OCI-LY7 (cell line): ENCODE measurements at regions not wholly inside any gene's neighbourhood (a gene's known extent, or its start where the extent isn't known, plus 50 kb on each side); places are given as distances from the start of the nearest gene placed in this dataset.

Experiments used
- CTCF ChIP-seq: fragments of 200-600 bp; sonication (generic); conservative IDR thresholded peaks from 2 replicates; pipeline ENCODE4 v1.5.1; 2014; ENCODE audit warnings: mild to moderate bottlenecking, antibody characterized with exemption, low read length, moderate library complexity, mixed read lengths
- EZH2phosphoT487 ChIP-seq: fragments of 200-600 bp; sonication (generic); IDR thresholded peaks from 2 replicates; pipeline ENCODE4 v1.6.1; 2018; ENCODE audit warnings: low read depth, borderline replicate concordance, mild to moderate bottlenecking, mixed run types, antibody characterized with exemption, low read length, moderate library complexity, mixed read lengths

DNA sequence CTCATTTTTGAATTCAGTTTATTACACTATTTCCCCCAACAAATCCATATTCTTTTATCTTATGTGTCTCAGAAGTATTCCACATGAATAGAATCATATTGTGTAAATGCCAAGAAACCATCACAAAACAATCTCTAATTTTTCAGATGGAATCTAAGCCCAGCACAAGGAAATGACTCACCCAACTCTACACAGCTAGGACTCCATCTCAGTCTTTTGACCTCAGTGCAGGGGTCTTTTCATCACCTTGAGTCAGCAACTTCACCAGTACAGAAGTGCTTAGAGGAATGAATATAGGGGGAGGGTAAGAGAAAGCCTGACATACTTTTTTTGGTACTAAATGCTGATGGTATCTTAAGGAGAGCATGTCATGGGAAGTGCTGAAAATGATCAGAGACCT is 169.3 kb upstream of the LRRN1 start:
- TF ChIP-seq CTCF = no peak
- no peak for TF ChIP-seq EZH2phosphoT487
